ENCODE measurements at regions not wholly inside any gene's neighbourhood (a gene's known extent, or its start where the extent isn't known, plus 50 kb on each side); places are given as distances from the start of the nearest gene placed in this dataset.

DNA sequence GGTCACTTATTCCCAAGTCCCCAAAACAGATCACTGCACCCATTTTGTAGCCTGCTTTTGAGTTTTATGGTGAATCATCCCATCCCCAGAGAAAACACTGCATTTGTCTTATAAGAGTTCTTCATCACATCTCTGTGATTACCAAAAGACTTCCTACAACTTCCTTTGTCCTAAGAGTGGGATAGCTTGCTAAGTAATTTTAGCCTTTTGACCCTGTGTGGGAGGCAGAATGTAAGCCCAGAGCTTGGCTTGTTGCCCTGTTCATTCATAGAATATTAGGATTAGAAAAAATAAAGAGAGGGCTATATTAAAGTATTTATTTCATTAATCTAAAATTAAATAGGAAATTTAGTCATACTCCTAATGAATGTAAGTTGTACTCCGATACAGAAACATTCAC lies 213.3 kb downstream of the MZT1 start:
- TF ChIP-seq NFIC (IDR thresholded peaks at IDR 0.05) (no peak), CREB1 (IDR thresholded peaks at IDR 0.05; ENCODE audit: low read depth) (no peak), TEAD4 (IDR thresholded peaks at IDR 0.05) (no peak), CEBPB (IDR thresholded peaks at IDR 0.05) (no peak), TCF12 (IDR thresholded peaks at IDR 0.05; ENCODE audit: low read depth) (no peak), EGR1 (IDR thresholded peaks at IDR 0.05) (no peak), ZBTB7A (IDR thresholded peaks at IDR 0.05; ENCODE audit: low read depth) (no peak), TAF1 (IDR thresholded peaks at IDR 0.05; ENCODE audit: low read depth) (no peak), RAD21 (IDR thresholded peaks at IDR 0.05; ENCODE audit: low read depth) (no peak), YY1 (IDR thresholded peaks at IDR 0.05; ENCODE audit: low read depth) (no peak), FOXM1 (IDR thresholded peaks at IDR 0.05; ENCODE audit: borderline replicate concordance, low read depth) (no peak), EP300 (IDR thresholded peaks at IDR 0.05; ENCODE audit: borderline replicate concordance) (no peak)
- TF ChIP-seq, protein P1, sequence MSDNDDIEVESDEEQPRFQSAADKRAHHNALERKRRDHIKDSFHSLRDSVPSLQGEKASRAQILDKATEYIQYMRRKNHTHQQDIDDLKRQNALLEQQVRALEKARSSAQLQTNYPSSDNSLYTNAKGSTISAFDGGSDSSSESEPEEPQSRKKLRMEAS (IDR thresholded peaks at IDR 0.05): no peak
- TF ChIP-seq, protein P2, sequence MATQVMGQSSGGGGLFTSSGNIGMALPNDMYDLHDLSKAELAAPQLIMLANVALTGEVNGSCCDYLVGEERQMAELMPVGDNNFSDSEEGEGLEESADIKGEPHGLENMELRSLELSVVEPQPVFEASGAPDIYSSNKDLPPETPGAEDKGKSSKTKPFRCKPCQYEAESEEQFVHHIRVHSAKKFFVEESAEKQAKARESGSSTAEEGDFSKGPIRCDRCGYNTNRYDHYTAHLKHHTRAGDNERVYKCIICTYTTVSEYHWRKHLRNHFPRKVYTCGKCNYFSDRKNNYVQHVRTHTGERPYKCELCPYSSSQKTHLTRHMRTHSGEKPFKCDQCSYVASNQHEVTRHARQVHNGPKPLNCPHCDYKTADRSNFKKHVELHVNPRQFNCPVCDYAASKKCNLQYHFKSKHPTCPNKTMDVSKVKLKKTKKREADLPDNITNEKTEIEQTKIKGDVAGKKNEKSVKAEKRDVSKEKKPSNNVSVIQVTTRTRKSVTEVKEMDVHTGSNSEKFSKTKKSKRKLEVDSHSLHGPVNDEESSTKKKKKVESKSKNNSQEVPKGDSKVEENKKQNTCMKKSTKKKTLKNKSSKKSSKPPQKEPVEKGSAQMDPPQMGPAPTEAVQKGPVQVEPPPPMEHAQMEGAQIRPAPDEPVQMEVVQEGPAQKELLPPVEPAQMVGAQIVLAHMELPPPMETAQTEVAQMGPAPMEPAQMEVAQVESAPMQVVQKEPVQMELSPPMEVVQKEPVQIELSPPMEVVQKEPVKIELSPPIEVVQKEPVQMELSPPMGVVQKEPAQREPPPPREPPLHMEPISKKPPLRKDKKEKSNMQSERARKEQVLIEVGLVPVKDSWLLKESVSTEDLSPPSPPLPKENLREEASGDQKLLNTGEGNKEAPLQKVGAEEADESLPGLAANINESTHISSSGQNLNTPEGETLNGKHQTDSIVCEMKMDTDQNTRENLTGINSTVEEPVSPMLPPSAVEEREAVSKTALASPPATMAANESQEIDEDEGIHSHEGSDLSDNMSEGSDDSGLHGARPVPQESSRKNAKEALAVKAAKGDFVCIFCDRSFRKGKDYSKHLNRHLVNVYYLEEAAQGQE (IDR thresholded peaks at IDR 0.05; ENCODE audit: low read depth): no peak
- TF ChIP-seq, protein P3, sequence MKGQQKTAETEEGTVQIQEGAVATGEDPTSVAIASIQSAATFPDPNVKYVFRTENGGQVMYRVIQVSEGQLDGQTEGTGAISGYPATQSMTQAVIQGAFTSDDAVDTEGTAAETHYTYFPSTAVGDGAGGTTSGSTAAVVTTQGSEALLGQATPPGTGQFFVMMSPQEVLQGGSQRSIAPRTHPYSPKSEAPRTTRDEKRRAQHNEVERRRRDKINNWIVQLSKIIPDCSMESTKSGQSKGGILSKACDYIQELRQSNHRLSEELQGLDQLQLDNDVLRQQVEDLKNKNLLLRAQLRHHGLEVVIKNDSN (IDR thresholded peaks at IDR 0.05): no peak

DNA sequence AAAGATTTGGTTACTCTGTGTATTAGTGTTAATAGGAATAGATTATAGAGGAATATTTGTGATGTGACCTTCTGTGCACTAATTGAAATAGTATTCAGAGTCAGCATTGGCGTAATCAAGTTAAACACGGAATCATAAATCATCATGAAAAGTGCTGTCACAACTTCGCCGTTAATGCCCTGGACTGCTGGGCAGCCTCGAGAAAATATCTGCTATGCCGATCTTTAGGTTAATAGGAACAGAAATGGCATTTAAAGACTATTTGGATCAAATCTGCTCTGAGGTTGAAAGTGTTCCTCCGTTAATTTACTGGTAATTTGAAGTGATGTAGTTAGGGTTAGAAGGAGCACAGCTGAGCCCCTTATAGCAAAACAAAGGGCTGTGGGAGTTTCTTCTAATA lies 219.0 kb downstream of the MZT1 start:
- no peak for TF ChIP-seq RAD21 (IDR thresholded peaks at IDR 0.05; ENCODE audit: low read depth)
- TF ChIP-seq, protein P1 (IDR thresholded peaks at IDR 0.05): no peak
- no peak for TF ChIP-seq TAF1 (IDR thresholded peaks at IDR 0.05; ENCODE audit: low read depth)
- TF ChIP-seq, protein P3 (IDR thresholded peaks at IDR 0.05): no peak
- TF ChIP-seq YY1 (IDR thresholded peaks at IDR 0.05; ENCODE audit: low read depth): no peak
- no peak for TF ChIP-seq TCF12 (IDR thresholded peaks at IDR 0.05; ENCODE audit: low read depth)
- TF ChIP-seq NFIC (IDR thresholded peaks at IDR 0.05): no peak
- no peak for TF ChIP-seq EP300 (IDR thresholded peaks at IDR 0.05; ENCODE audit: borderline replicate concordance)
- TF ChIP-seq, protein P2 (IDR thresholded peaks at IDR 0.05; ENCODE audit: low read depth): no peak
- no peak for TF ChIP-seq FOXM1 (IDR thresholded peaks at IDR 0.05; ENCODE audit: borderline replicate concordance, low read depth)
- no peak for TF ChIP-seq TEAD4 (IDR thresholded peaks at IDR 0.05)
- TF ChIP-seq EGR1 (IDR thresholded peaks at IDR 0.05): no peak
- TF ChIP-seq CEBPB (IDR thresholded peaks at IDR 0.05): no peak
- no peak for TF ChIP-seq CREB1 (IDR thresholded peaks at IDR 0.05; ENCODE audit: low read depth)
- no peak for TF ChIP-seq ZBTB7A (IDR thresholded peaks at IDR 0.05; ENCODE audit: low read depth)

DNA sequence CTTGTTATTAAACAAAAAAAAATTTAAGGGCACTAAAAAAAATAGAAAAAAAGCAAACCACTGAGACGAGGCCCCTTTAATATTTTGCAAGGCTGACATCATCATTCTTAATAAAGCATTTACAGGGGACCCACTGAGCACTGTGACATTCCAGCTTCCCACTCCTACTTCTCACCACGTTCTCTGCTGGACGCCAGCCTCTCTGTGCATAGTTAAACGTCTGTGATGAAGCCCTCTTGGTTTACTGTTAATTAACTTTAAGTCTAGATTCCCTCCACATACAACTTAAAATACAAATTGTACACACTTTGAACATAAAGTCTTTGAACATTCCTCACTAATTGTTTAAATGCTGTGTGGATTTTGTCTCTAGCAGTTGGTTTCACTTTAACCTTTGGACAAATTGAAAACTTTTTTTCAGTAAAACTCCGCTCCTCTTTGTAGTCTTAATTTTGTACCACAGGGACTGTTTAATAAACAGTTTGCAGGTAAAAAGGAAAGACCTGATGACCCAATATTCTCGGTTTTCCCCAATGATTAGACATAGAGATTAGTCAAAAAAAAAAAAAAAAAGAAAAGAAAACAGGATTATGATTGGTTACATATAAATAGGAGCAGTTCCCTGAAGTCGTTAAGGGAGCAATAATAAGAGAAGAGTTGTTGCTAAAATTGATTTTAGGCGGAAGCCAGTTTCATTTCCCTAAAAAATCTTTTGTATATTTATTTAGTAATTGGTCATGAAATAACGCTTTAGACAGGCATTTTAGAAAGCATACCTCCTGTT lies 219.8 kb downstream of the MZT1 start:
- TF ChIP-seq NFIC (IDR thresholded peaks at IDR 0.05) (no peak), TEAD4 (IDR thresholded peaks at IDR 0.05) (no peak), TCF12 (IDR thresholded peaks at IDR 0.05; ENCODE audit: low read depth) (no peak), FOXM1 (IDR thresholded peaks at IDR 0.05; ENCODE audit: borderline replicate concordance, low read depth) (no peak), EP300 (IDR thresholded peaks at IDR 0.05; ENCODE audit: borderline replicate concordance) (no peak), TAF1 (IDR thresholded peaks at IDR 0.05; ENCODE audit: low read depth) (no peak), RAD21 (IDR thresholded peaks at IDR 0.05; ENCODE audit: low read depth) (no peak)
- TF ChIP-seq, protein P3 (IDR thresholded peaks at IDR 0.05): no peak

DNA sequence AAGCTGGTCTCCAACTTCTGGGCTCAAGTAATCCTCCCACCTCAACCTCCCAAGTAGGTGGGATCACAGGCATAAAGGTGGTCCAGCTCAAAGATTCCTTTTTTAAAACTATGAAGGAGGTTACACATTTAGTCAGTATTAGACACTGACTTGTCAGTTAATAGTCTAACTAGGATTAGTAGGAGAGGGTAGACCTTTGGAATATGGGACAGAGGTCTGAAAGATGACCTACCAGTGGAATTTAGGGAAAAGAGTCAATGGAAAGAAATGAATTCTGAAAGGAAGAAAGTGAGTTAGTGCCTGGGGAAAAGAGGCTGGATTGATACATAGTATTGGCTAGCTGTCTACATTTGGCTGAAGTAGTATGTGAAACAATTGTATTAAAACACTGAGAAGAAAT lies 220.7 kb downstream of the MZT1 start:
- TF ChIP-seq YY1 (IDR thresholded peaks at IDR 0.05; ENCODE audit: low read depth) (no peak), CEBPB (IDR thresholded peaks at IDR 0.05) (no peak), NFIC (IDR thresholded peaks at IDR 0.05) (no peak), CREB1 (IDR thresholded peaks at IDR 0.05; ENCODE audit: low read depth) (no peak), ZBTB7A (IDR thresholded peaks at IDR 0.05; ENCODE audit: low read depth) (no peak)
- TF ChIP-seq, protein P2 (IDR thresholded peaks at IDR 0.05; ENCODE audit: low read depth): no peak
